ENCODE measurements at regions not wholly inside any gene's neighbourhood (a gene's known extent, or its start where the extent isn't known, plus 50 kb on each side); places are given as distances from the start of the nearest gene placed in this dataset.
A peak's percentile ranks its signal among the peaks of the same experiment; 100 is the strongest.

GRCh38 chr2:193943406-193943960 lies 1713.5 kb upstream of the SLC39A10 start:
- no peaks in the 10 kb centered on the region for H4K20me1 ChIP-seq (ENCODE audit: insufficient read depth, low read length)
- H3K36me3 ChIP-seq (replicated peaks; ENCODE audit: low read depth, low read length), result no peaks in the 10 kb centered on the region
- H3K4me1 ChIP-seq (ENCODE audit: low read length), result peaks cover 6% of the 10 kb centered on the region; the same call in 1 of the 2 replicates
- no peaks in the 10 kb centered on the region for H3K79me2 ChIP-seq (ENCODE audit: low read length)
- no peak overlapping the region for H3K4me2 ChIP-seq (ENCODE audit: low read length)
- H3K4me3 ChIP-seq (ENCODE audit: low read length), result no peak overlapping the region
- no peak overlapping the region for H2AFZ ChIP-seq (ENCODE audit: low read depth, low read length)
- no peaks in the 10 kb centered on the region for H3K9me3 ChIP-seq (ENCODE audit: insufficient read depth, low read length)
- no peak overlapping the region for H3K27ac ChIP-seq (ENCODE audit: low read length)
- H3K27me3 ChIP-seq (ENCODE audit: low read depth, low read length), result no peaks in the 10 kb centered on the region
- no peak overlapping the region for H3K9ac ChIP-seq (ENCODE audit: low read length)
- no peak for TF ChIP-seq CTCF (IDR thresholded peaks at IDR 0.05; ENCODE audit: low read depth, low read length)
- no peak for TF ChIP-seq EZH2phosphoT487 (IDR thresholded peaks at IDR 0.05; ENCODE audit: low read depth)

- Histone ChIP-seq H3K27ac (ENCODE audit: low read length) (no peak overlapping the region), H3K4me3 (ENCODE audit: low read length) (no peak overlapping the region), H3K79me2 (ENCODE audit: low read length) (no peaks in the 10 kb centered on the region), H3K4me2 (ENCODE audit: low read length) (no peak overlapping the region), H3K9ac (ENCODE audit: low read length) (no peak overlapping the region), H3K9me3 (ENCODE audit: insufficient read depth, low read length) (no peaks in the 10 kb centered on the region), H3K27me3 (ENCODE audit: low read depth, low read length) (no peaks in the 10 kb centered on the region), H3K36me3 (replicated peaks; ENCODE audit: low read depth, low read length) (no peaks in the 10 kb centered on the region), H3K4me1 (ENCODE audit: low read length) (peaks cover 4% of the 10 kb centered on the region; the same call in 1 of the 2 replicates), H2AFZ (ENCODE audit: low read depth, low read length) (no peak overlapping the region), H4K20me1 (ENCODE audit: insufficient read depth, low read length) (no peaks in the 10 kb centered on the region)
- no peak for TF ChIP-seq EZH2phosphoT487 (IDR thresholded peaks at IDR 0.05; ENCODE audit: low read depth)
- TF ChIP-seq CTCF (IDR thresholded peaks at IDR 0.05; ENCODE audit: low read depth, low read length), result no peak
These were observed 1721.9 kb upstream of the SLC39A10 start for GRCh38 chr2:193935114-193935513.

GRCh38 chr2:193929131-193929530 lies 1727.9 kb upstream of the SLC39A10 start:
- H3K4me3 ChIP-seq (ENCODE audit: low read length), result no peak overlapping the region

GRCh38 chr2:193907561-193907960 lies 1712.8 kb upstream of the TMEFF2 start:
- Histone ChIP-seq H3K4me1 (ENCODE audit: low read length) (no peaks in the 10 kb centered on the region), H3K36me3 (replicated peaks; ENCODE audit: low read depth, low read length) (no peaks in the 10 kb centered on the region), H3K27me3 (ENCODE audit: low read depth, low read length) (no peaks in the 10 kb centered on the region), H2AFZ (ENCODE audit: low read depth, low read length) (0 out of 2 replicates have a peak overlapping the region, but pooled peaks have one; percentile 6), H4K20me1 (ENCODE audit: insufficient read depth, low read length) (no peaks in the 10 kb centered on the region), H3K9ac (ENCODE audit: low read length) (no peak overlapping the region), H3K79me2 (ENCODE audit: low read length) (no peaks in the 10 kb centered on the region), H3K27ac (ENCODE audit: low read length) (no peak overlapping the region), H3K9me3 (ENCODE audit: insufficient read depth, low read length) (no peaks in the 10 kb centered on the region), H3K4me2 (ENCODE audit: low read length) (no peak overlapping the region), H3K4me3 (ENCODE audit: low read length) (no peak overlapping the region)
- no peak for TF ChIP-seq CTCF (IDR thresholded peaks at IDR 0.05; ENCODE audit: low read depth, low read length)
- TF ChIP-seq EZH2phosphoT487 (IDR thresholded peaks at IDR 0.05; ENCODE audit: low read depth), result no peak

More at GRCh38 chr2:193929131-193929530, 1727.9 kb upstream of the SLC39A10 start:
- Histone ChIP-seq H4K20me1 (ENCODE audit: insufficient read depth, low read length) (no peaks in the 10 kb centered on the region), H3K36me3 (replicated peaks; ENCODE audit: low read depth, low read length) (no peaks in the 10 kb centered on the region), H3K9me3 (ENCODE audit: insufficient read depth, low read length) (no peaks in the 10 kb centered on the region), H3K27me3 (ENCODE audit: low read depth, low read length) (no peaks in the 10 kb centered on the region), H3K79me2 (ENCODE audit: low read length) (no peaks in the 10 kb centered on the region), H3K9ac (ENCODE audit: low read length) (no peak overlapping the region), H2AFZ (ENCODE audit: low read depth, low read length) (no peak overlapping the region), H3K4me1 (ENCODE audit: low read length) (no peaks in the 10 kb centered on the region), H3K4me2 (ENCODE audit: low read length) (no peak overlapping the region), H3K27ac (ENCODE audit: low read length) (no peak overlapping the region)
- no peak for TF ChIP-seq CTCF (IDR thresholded peaks at IDR 0.05; ENCODE audit: low read depth, low read length)
- TF ChIP-seq EZH2phosphoT487 (IDR thresholded peaks at IDR 0.05; ENCODE audit: low read depth), result no peak
